AG09319 (cell line): ENCODE measurements at regions not wholly inside any gene's neighbourhood (a gene's known extent, or its start where the extent isn't known, plus 50 kb on each side); places are given as distances from the start of the nearest gene placed in this dataset.

Experiments used
- DNase-seq: peaks from one replicate; pipeline ENCODE4 v3.0.0-alpha.2; 2010; ENCODE audit warnings: low read depth; ENCODE audit errors: extremely low read depth
- TF ChIP-seq, protein P1 (sequence below): IDR thresholded peaks from 2 replicates; pipeline ENCODE4 v1.5.1; 2011; ENCODE audit warnings: low read depth, mild to moderate bottlenecking, inconsistent platforms, low read length, moderate library complexity

- no peak for DNase-seq
- TF ChIP-seq, protein P1, sequence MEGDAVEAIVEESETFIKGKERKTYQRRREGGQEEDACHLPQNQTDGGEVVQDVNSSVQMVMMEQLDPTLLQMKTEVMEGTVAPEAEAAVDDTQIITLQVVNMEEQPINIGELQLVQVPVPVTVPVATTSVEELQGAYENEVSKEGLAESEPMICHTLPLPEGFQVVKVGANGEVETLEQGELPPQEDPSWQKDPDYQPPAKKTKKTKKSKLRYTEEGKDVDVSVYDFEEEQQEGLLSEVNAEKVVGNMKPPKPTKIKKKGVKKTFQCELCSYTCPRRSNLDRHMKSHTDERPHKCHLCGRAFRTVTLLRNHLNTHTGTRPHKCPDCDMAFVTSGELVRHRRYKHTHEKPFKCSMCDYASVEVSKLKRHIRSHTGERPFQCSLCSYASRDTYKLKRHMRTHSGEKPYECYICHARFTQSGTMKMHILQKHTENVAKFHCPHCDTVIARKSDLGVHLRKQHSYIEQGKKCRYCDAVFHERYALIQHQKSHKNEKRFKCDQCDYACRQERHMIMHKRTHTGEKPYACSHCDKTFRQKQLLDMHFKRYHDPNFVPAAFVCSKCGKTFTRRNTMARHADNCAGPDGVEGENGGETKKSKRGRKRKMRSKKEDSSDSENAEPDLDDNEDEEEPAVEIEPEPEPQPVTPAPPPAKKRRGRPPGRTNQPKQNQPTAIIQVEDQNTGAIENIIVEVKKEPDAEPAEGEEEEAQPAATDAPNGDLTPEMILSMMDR = no peak
Observed at GRCh38 chr1:185448591-185449186, 131.6 kb upstream of the IVNS1ABP start.

GRCh38 chr1:185446131-185446530 is 129.1 kb upstream of the IVNS1ABP start:
- TF ChIP-seq, protein P1 = no peak
- no peak for DNase-seq

DNA sequence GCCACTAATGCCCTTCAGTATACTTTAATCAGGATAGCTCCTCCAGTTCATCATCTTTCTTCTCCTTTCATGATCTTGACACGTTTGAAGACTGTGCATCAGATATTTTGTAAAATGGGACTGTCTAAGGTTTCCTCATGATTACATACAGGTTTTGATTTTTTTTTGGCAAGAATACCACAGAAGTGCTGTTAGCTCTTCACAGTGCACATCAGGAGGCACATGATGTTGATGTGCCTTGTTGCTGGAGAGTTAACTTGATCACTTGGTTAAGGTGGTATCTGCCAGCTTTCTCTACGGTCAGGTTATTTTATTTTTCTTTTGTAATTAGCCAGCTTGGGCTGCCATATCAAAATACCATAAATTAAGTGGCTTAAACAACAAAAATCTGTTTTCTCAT is 128.6 kb upstream of the IVNS1ABP start:
- TF ChIP-seq, protein P1 = no peak
- no peak for DNase-seq

DNA sequence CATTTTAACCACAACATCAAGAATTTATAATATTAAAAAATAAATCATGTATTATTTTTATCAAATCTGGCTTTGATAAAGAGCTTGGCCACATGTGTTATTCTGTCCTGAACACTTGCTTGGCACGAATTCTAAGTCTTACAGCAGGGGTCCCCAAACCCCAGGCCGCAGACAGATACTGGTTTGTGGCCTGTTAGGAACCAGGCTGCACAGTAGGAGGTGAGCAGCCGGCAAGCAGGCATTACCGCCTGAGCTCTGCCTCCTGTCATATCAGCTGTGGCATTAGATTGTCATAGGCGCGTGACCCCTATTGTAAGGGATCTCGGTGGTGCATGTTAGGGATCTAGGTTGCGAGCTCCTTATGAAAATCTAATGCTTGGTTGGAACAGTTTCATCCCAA is 127.6 kb upstream of the IVNS1ABP start:
- TF ChIP-seq, protein P1 = no peak
- no peak for DNase-seq

- TF ChIP-seq, protein P1 = no peak
- DNase-seq = no peak
Observed at GRCh38 chr1:185442050-185442449, 125.0 kb upstream of the IVNS1ABP start.

GRCh38 chr1:185441605-185442004 is 124.6 kb upstream of the IVNS1ABP start:
- TF ChIP-seq, protein P1 = no peak
- DNase-seq = no peak

GRCh38 chr1:185440877-185441276 is 123.8 kb upstream of the IVNS1ABP start:
- DNase-seq = no peak
- TF ChIP-seq, protein P1 = no peak
